ENCODE measurements at regions not wholly inside any gene's neighbourhood (a gene's known extent, or its start where the extent isn't known, plus 50 kb on each side); places are given as distances from the start of the nearest gene placed in this dataset.
A peak's percentile ranks its signal among the peaks of the same experiment; 100 is the strongest.

DNA sequence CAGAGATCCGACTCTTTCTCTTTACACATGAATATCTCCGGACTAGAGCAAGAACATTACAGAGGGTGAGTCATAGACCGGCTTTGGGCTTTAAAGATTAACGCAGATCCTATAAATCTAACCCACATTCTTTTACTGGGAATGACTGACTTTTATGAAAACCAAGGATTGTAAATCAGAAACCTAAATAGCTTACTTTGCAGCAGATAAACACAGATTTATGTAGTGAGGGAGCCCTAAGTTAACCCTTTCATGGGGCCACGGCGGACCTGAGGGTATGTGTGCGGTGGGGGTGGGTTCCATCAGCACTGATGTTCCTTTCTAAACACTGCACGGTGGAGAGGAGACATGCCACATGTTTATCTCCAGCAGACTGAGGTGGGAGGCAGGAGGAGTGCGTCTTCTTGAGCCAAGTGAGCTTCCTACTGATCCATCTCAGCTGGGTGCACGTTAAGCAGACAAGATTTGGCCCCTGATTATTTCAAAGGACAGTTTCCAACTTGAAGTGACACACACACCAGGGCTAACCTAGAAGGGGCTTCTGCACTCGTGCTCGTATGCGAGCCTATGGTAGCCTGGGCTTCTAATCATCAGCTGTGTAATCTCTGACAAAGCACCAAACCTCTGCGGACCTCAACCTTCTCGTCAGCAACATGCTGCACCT, 127.6 kb downstream of the WDR11 start:
- no peaks in the 10 kb centered on the region for H3K9me3 Mint-ChIP-seq
- H3K4me1 Mint-ChIP-seq (ENCODE audit: low read depth in 2 of 2) = peaks cover 0 to 5% of the 10 kb centered on the region in 2 donors
- DNase-seq (ENCODE audit: low spot score) = no peak
- H3K36me3 Mint-ChIP-seq = peaks cover 7% of the 10 kb centered on the region
- ATAC-seq = no peak
- peaks cover 39 to 57% of the 10 kb centered on the region in 2 donors for H3K27me3 Mint-ChIP-seq
- H3K4me3 Mint-ChIP-seq = no peak overlapping the region
- no peak overlapping the region for H3K27ac Mint-ChIP-seq

DNA sequence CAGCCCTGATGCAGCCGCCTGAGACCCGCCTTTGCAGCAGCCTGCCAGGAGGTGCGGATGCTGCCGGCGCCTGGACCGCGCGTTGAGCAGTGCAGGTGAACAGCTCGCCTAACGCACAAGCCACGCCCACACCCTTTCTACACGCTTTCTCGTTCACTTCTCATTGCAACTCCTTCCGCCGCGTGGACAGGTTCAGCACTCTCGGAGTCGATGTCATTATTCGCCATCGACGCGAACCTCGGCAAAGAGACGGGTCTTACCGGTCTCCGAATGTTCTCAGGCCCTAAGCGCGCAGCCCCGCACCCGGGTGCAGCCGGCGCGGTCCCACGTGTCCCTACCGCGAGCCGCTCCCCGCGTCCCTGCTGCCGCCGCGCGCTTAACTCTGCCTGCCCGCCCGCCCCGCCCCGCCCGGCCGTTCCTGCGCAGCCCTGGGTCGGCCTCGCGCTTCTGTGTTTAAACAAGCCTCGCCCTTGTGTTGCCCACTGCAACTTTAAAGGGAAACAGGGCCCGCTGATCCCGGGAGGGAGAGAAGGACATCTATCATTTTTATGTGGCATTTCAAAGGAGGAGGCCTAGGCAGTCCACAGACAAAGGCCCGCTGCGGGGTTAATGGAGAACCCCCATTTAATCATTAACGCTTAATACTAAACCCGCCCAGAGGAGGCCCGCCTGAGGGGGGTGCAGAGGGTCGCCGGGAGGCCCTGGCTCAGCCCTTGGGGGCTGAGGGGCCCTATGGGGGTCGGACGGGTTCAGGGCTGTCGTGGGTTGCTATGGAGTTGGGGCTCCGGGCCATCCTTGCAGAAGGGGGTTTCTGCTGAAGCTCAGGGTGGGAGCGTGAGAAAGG, 128.5 kb downstream of the WDR11 start:
- peak in 1 of 2 donors; percentile 54 for ATAC-seq
- Mint-ChIP-seq H3K27me3 (peaks cover 30 to 48% of the 10 kb centered on the region in 2 donors), H3K9me3 (no peaks in the 10 kb centered on the region), H3K4me1 (ENCODE audit: low read depth in 2 of 2) (peaks cover 0 to 5% of the 10 kb centered on the region in 2 donors), H3K4me3 (peak overlapping the region; percentile 46), H3K27ac (no peak overlapping the region), H3K36me3 (no peaks in the 10 kb centered on the region)
- no peak for DNase-seq (ENCODE audit: low spot score)

- Mint-ChIP-seq H3K9me3 (no peaks in the 10 kb centered on the region), H3K36me3 (no peaks in the 10 kb centered on the region), H3K4me1 (ENCODE audit: low read depth in 2 of 2) (peaks cover 0 to 5% of the 10 kb centered on the region in 2 donors), H3K27ac (no peak overlapping the region), H3K27me3 (peaks cover 27 to 38% of the 10 kb centered on the region in 2 donors), H3K4me3 (no peak overlapping the region)
- ATAC-seq (no peak), DNase-seq (ENCODE audit: low spot score) (no peak)
Observed at GRCh38 chr10:120980279-120981255, 129.4 kb downstream of the WDR11 start.

DNA sequence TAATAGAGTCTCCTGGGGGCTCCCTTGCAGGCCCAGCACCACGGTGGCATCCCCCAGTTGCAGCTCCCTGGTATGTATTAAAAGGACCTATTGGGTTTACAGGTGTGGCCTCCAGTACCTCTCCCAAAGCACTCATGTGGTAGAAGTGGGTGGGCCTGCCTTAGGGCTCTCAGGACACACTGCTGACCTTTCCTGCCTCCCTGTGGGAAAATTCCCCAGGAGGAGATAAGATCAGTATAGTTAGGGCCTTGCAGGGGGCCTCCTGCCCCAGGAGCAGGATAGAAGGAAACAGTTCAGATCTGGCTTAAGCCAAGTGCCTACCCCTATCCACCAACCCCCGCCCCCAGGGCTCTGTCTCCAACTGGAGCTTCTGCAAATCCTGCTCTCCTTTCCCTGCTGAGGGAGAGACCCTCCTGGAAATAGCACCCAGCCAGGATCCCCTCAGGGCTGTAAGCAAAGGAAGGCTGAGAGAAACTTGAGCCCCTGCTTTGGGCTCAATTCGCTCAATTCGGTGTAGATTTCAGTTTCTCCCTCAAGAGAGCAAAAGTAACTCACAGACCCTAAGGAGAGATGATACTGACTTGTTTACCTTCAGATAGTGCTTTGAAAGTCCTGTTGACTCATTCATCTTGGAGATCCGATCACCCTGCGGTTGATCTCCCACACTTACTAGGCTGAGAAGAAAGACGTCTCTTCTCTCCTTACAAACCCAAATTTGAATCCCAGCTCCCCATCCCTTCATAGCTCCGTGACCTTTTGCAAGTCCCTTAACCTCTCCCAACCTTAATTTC, 130.6 kb downstream of the WDR11 start:
- H3K27me3 Mint-ChIP-seq = peaks cover 17 to 31% of the 10 kb centered on the region in 2 donors
- H3K27ac Mint-ChIP-seq = no peak overlapping the region
- H3K36me3 Mint-ChIP-seq = no peaks in the 10 kb centered on the region
- DNase-seq (ENCODE audit: low spot score) (no peak), ATAC-seq (no peak)
- H3K4me1 Mint-ChIP-seq (ENCODE audit: low read depth in 2 of 2) = peaks cover 2 to 9% of the 10 kb centered on the region in 2 donors
- H3K4me3 Mint-ChIP-seq = no peak overlapping the region
- H3K9me3 Mint-ChIP-seq = no peaks in the 10 kb centered on the region

GRCh38 chr10:120982507-120982906, 131.3 kb downstream of the WDR11 start:
- Mint-ChIP-seq H3K36me3 (no peaks in the 10 kb centered on the region), H3K27ac (no peak overlapping the region), H3K27me3 (peaks cover 15 to 29% of the 10 kb centered on the region in 2 donors), H3K9me3 (no peaks in the 10 kb centered on the region), H3K4me1 (ENCODE audit: low read depth in 2 of 2) (peaks cover 8 to 16% of the 10 kb centered on the region in 2 donors), H3K4me3 (no peak overlapping the region)
- DNase-seq (ENCODE audit: low spot score) (no peak), ATAC-seq (no peak)

DNA sequence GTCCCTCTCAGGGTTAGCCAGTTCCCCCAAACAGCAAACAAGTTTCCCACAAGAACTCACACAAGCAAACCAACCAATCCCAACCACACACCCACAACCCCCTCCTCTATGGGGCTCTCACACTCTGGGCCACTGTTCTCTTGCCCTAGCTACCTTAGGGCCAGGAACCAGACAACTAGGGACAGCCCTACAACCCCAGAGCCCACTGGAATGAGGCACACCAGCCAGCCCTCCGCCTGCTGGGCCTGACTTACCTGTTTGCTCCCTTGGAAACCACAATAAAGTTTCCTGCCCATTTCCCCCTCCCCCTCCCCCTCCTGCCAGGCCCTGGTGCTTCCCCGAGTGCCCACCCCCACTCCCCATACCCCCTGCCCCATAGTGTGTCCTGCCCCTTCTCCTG, 132.6 kb downstream of the WDR11 start:
- peak; percentile 15 for DNase-seq (ENCODE audit: low spot score)
- Mint-ChIP-seq H3K4me3 (no peak overlapping the region), H3K4me1 (ENCODE audit: low read depth in 2 of 2) (peaks cover 8 to 23% of the 10 kb centered on the region in 2 donors), H3K9me3 (no peaks in the 10 kb centered on the region), H3K36me3 (no peaks in the 10 kb centered on the region), H3K27me3 (peaks cover 6 to 17% of the 10 kb centered on the region in 2 donors), H3K27ac (no peak overlapping the region)
- peak in 1 of 2 donors; percentile 27 for ATAC-seq

DNA sequence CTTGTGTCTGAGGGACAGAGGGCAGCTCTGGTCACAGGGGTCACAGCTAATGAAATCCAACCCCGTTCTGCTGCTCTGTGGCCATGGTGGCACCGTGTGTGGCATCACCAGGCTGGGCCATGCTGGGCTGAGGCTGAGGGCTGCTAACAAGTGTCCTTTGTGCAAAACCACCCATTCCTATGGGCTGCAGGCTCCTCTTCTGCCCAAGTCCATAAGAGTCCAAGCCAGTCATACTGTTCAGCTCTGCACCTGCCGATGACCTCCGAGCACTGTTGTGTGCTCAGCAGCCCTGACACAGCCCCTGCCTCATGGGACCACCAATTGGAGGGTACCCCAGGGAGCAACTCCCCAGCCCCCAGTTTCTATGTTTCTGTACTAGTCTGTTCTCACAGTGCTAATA, 133.1 kb downstream of the WDR11 start:
- no peak for ATAC-seq
- peaks cover 3% of the 10 kb centered on the region for H3K9me3 Mint-ChIP-seq
- peak; percentile 13 for DNase-seq (ENCODE audit: low spot score)
- peaks cover 8 to 24% of the 10 kb centered on the region in 2 donors for H3K4me1 Mint-ChIP-seq (ENCODE audit: low read depth in 2 of 2)
- H3K27ac Mint-ChIP-seq = no peak overlapping the region
- H3K4me3 Mint-ChIP-seq = no peak overlapping the region
- H3K27me3 Mint-ChIP-seq = peaks cover 5 to 16% of the 10 kb centered on the region in 2 donors
- no peaks in the 10 kb centered on the region for H3K36me3 Mint-ChIP-seq

GRCh38 chr10:120987359-120987758, 136.2 kb downstream of the WDR11 start:
- peak in 1 of 2 donors; percentile 46 for ATAC-seq

DNA sequence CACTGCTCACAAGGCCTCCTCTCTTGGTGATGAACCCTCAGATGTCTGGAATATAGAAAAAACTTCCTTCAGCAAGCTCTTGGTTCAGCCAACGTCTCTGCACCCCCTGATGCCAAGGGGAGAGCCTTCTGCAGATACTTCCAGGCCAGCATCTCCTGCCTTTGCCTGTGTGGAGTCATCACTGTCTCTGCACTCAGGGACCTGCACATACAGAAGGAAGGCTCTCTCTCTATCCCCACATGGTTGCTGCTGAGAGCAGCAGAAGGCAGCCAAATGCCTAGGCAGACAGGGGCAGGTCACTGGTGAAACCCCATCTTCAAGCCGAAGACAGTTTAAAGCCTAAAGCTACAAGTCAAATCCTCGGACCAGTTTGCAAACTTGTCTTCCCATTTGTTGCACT, 137.6 kb downstream of the WDR11 start:
- no peak for ATAC-seq
- H3K4me1 Mint-ChIP-seq (ENCODE audit: low read depth in 2 of 2) = peaks cover 8 to 18% of the 10 kb centered on the region in 2 donors

More at GRCh38 chr10:120987359-120987758, 136.2 kb downstream of the WDR11 start:
- no peak for DNase-seq (ENCODE audit: low spot score)
- H3K36me3 Mint-ChIP-seq = no peaks in the 10 kb centered on the region
- H3K27me3 Mint-ChIP-seq = peaks cover 0 to 3% of the 10 kb centered on the region in 2 donors
- peak overlapping the region; percentile 12 for H3K4me3 Mint-ChIP-seq
- H3K27ac Mint-ChIP-seq = peak overlapping the region; percentile 70 to 72
- H3K9me3 Mint-ChIP-seq = peaks cover 6% of the 10 kb centered on the region
- H3K4me1 Mint-ChIP-seq (ENCODE audit: low read depth in 2 of 2) = peaks cover 8 to 24% of the 10 kb centered on the region in 2 donors

GRCh38 chr10:120989279-120989678, 138.1 kb downstream of the WDR11 start:
- H3K9me3 Mint-ChIP-seq = peaks cover 6% of the 10 kb centered on the region

More for the DNA sequence above, 137.6 kb downstream of the WDR11 start:
- H3K27ac Mint-ChIP-seq = no peak overlapping the region
- H3K9me3 Mint-ChIP-seq = peaks cover 6% of the 10 kb centered on the region
- no peak for DNase-seq (ENCODE audit: low spot score)
- H3K36me3 Mint-ChIP-seq = no peaks in the 10 kb centered on the region
- H3K27me3 Mint-ChIP-seq = no peaks in the 10 kb centered on the region
- H3K4me3 Mint-ChIP-seq = no peak overlapping the region

DNA sequence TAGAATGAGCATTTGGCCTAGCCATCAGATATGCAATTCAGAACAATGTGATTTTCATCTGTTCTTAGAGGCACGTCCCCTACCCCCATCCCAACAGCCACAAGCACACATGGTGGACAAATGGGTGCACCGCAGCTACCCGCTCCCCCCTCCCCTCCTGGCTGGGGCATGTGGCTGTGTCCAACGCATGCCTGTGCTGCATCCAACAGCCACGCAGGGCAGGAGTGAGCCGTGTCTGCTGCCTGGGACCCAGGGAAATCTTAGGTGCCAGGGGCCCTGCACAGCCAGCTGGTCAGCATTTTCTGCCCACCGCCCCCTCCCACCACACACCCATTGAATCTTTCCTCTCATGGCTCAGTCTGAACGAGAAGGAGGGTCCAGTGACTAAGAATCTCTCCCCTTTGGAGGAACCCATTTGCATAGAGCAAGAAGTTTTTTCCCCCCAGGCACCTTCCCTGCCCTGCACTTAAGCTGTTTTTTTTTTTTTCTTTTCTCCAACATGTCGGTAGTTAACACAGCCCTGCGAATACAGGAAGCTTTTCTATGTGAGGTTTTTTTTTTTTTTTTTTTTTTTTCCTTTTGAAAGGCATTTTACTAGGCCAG, 138.9 kb downstream of the WDR11 start:
- Mint-ChIP-seq H3K27me3 (no peaks in the 10 kb centered on the region), H3K9me3 (peaks cover 6% of the 10 kb centered on the region), H3K36me3 (no peaks in the 10 kb centered on the region), H3K4me3 (no peak overlapping the region), H3K27ac (no peak overlapping the region), H3K4me1 (ENCODE audit: low read depth in 2 of 2) (peaks cover 8 to 18% of the 10 kb centered on the region in 2 donors)
- ATAC-seq = no peak
- no peak for DNase-seq (ENCODE audit: low spot score)

More at GRCh38 chr10:120989279-120989678, 138.1 kb downstream of the WDR11 start:
- H3K36me3 Mint-ChIP-seq = no peaks in the 10 kb centered on the region
- peaks cover 8 to 18% of the 10 kb centered on the region in 2 donors for H3K4me1 Mint-ChIP-seq (ENCODE audit: low read depth in 2 of 2)
- no peak overlapping the region for H3K4me3 Mint-ChIP-seq
- ATAC-seq (no peak), DNase-seq (ENCODE audit: low spot score) (no peak)
- no peak overlapping the region for H3K27ac Mint-ChIP-seq
- H3K27me3 Mint-ChIP-seq = no peaks in the 10 kb centered on the region

DNA sequence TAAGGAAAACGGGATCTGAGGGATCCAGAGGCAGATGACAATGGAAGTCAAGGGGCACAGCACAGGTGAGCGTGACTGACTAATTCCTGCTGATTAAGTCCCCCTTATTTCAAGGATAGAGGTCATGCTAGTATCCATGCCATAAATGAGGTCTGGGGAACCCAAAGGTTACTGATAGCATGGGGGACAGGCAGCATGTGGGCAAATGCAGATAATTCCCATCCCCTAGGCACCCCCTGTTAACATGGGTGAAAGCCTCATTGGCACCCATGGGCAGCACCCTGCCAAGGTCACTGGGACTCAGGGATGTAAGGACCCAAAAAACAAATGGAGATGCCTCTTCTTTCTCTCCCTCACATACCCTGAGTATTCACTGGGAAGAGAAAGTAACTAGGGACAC, 139.7 kb downstream of the WDR11 start:
- Mint-ChIP-seq H3K36me3 (no peaks in the 10 kb centered on the region), H3K27me3 (no peaks in the 10 kb centered on the region), H3K4me1 (ENCODE audit: low read depth in 2 of 2) (peaks cover 8 to 18% of the 10 kb centered on the region in 2 donors), H3K27ac (no peak overlapping the region), H3K4me3 (no peak overlapping the region), H3K9me3 (peaks cover 6% of the 10 kb centered on the region)
- no peak for ATAC-seq
- no peak for DNase-seq (ENCODE audit: low spot score)

Data from natural killer cell treated with Interleukin-12 subunit alpha and Interleukin-12 subunit beta and Interleukin-15 and Interleukin-18, amount 100 ng/mL, for 72 hours (primary cell).